Tibial nerve (tissue), 4 donors: ENCODE measurements at regions not wholly inside any gene's neighbourhood (a gene's known extent, or its start where the extent isn't known, plus 50 kb on each side); places are given as distances from the start of the nearest gene placed in this dataset.
"Not testable (repeated sequence)": the region's sequence is repeated elsewhere in the genome, so short reads cannot be mapped to it uniquely, and the experiment has no call there.

ENCODE experiments used
- DNase-seq, 2 donors: peaks; one replicate each; pipeline ENCODE4 v3.0.0-alpha.2; 2019; ENCODE audit warnings: low spot score in 2 of 2
- H3K27ac ChIP-seq, 4 donors: fragments of 200-600 bp; sonication (generic) in 3 of 4; one replicate each; pipeline ENCODE4 v1.5.1; 2017 to 2019; ENCODE audit warnings: mild to moderate bottlenecking in 1 of 4
- H3K27me3 ChIP-seq, 2 donors: fragments of 200-600 bp; sonication (generic) in 1 of 2; one replicate each; pipeline versions ENCODE4 v1.5.1 to v1.6.0; 2017 to 2019
- H3K36me3 ChIP-seq, 3 donors: fragments of 200-600 bp; sonication (generic); one replicate each; pipeline ENCODE4 v1.5.1; 2018 to 2019
- H3K4me1 ChIP-seq, 4 donors: fragments of 200-600 bp; sonication (generic) in 3 of 4; one replicate each; pipeline ENCODE4 v1.5.1; 2017 to 2019
- H3K4me3 ChIP-seq, 4 donors: fragments of 200-600 bp; sonication (generic) in 3 of 4; one replicate each; pipeline ENCODE4 v1.5.1; 2017 to 2019; ENCODE audit warnings: mild to moderate bottlenecking in 1 of 4, moderate library complexity in 1 of 4
- H3K9me3 ChIP-seq, 4 donors: fragments of 200-600 bp; sonication (generic) in 3 of 4; one replicate each; pipeline ENCODE4 v1.5.1; 2017 to 2019
- EP300 ChIP-seq, 2 donors: sonication (generic); formaldehyde crosslinking; IDR thresholded peaks; one replicate each; pipeline ENCODE4 v1.6.1; 2017; ENCODE audit warnings: antibody characterized with exemption in 2 of 2, mild to moderate bottlenecking in 1 of 2
- POLR2A ChIP-seq, 2 donors: fragments of 450-650 bp; IDR thresholded peaks; one replicate each; pipeline ENCODE4 v1.6.1; 2017; ENCODE audit warnings: antibody characterized with exemption in 2 of 2, mild to moderate bottlenecking in 2 of 2, moderate library complexity in 2 of 2
- WGBS, 2 donors: methylation state at CpG; one replicate each; pipeline ENCODE4 v1.1.5; 2018; 5-methylcytosine and 5-hydroxymethylcytosine counted together
- TF ChIP-seq, protein P1 (sequence below), 5 experiments: fragments of 200-600 bp in 3 of 5; fragments of 450-650 bp in 2 of 5; sonication (generic) in 3 of 5; IDR thresholded peaks; one replicate each; pipeline ENCODE4 v1.5.1; 2016 to 2019; ENCODE audit warnings: antibody characterized with exemption in 5 of 5, mild to moderate bottlenecking in 3 of 5, moderate library complexity in 2 of 5

DNA sequence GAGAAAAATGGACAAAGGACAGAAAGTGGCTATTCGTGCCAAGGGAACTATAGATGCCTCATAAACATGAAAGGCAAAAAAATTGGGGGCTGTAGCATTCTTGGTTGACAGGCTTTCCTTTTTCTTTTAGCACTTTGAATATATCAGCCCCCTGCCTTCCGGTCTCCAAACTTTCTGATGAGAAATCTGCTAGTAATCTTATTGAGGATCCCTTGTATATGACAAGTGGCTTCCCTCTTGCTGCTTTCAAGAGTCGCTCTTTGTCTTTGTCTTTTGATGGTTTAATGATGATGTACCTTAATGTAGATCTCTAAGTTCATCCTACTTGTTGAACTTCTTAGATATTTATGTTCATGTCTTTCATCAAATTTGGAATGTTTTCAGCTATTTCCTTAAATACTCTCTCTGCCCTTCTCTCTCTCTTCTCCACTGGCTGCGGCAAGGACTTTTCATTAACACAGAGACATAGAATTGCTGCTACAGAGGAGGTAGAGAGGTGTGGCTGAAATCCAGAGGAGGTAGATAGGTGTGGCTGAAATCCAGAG, 59.4 kb upstream of the EPHB3 start:
- H3K36me3 ChIP-seq, result no peaks in the 10 kb centered on the region
- WGBS, 2 donors, result 80 to 92% methylated on average over 4 of the region's 4 CpGs
- no peak overlapping the region for H3K27ac ChIP-seq
- peaks cover 0 to 27% of the 10 kb centered on the region in 2 donors for H3K27me3 ChIP-seq
- no peaks in the 10 kb centered on the region for H3K4me1 ChIP-seq
- no peak for DNase-seq
- H3K4me3 ChIP-seq, result no peak overlapping the region
- TF ChIP-seq EP300 (IDR thresholded peaks at IDR 0.05) (no peak), POLR2A (IDR thresholded peaks at IDR 0.05) (no peak)
- TF ChIP-seq, protein P1, sequence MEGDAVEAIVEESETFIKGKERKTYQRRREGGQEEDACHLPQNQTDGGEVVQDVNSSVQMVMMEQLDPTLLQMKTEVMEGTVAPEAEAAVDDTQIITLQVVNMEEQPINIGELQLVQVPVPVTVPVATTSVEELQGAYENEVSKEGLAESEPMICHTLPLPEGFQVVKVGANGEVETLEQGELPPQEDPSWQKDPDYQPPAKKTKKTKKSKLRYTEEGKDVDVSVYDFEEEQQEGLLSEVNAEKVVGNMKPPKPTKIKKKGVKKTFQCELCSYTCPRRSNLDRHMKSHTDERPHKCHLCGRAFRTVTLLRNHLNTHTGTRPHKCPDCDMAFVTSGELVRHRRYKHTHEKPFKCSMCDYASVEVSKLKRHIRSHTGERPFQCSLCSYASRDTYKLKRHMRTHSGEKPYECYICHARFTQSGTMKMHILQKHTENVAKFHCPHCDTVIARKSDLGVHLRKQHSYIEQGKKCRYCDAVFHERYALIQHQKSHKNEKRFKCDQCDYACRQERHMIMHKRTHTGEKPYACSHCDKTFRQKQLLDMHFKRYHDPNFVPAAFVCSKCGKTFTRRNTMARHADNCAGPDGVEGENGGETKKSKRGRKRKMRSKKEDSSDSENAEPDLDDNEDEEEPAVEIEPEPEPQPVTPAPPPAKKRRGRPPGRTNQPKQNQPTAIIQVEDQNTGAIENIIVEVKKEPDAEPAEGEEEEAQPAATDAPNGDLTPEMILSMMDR (IDR thresholded peaks at IDR 0.05), result no peak
- H3K9me3 ChIP-seq, result peaks cover 0 to 18% (median 3%) of the 10 kb centered on the region in 4 donors

DNA sequence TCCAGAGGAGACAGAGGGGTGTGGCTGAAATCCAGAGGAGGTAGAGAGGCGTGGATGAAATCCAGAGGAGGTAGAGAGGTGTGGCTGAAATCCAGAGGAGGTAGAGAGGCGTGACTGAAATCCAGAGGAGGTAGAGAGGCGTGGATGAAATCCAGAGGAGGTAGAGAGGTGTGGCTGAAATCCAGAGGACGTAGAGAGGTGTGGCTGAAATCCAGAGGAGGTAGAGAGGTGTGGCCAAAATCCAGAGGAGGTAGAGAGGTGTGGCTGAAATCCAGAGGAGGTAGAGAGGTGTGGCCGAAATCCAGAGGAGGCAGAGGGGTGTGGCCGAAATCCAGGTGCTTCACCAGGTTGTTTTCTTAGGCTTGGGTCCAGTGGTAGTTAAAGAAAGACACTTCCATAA, 58.7 kb upstream of the EPHB3 start:
- H3K27me3 ChIP-seq, result peaks cover 0 to 23% of the 10 kb centered on the region in 2 donors
- 56% methylated on average over 6 of the region's 6 CpGs for WGBS, 2 donors
- H3K9me3 ChIP-seq, result peaks cover 0 to 18% (median 3%) of the 10 kb centered on the region in 4 donors
- not testable (repeated sequence) for H3K4me1 ChIP-seq, DNase-seq, H3K4me3 ChIP-seq, H3K27ac ChIP-seq, H3K36me3 ChIP-seq

DNA sequence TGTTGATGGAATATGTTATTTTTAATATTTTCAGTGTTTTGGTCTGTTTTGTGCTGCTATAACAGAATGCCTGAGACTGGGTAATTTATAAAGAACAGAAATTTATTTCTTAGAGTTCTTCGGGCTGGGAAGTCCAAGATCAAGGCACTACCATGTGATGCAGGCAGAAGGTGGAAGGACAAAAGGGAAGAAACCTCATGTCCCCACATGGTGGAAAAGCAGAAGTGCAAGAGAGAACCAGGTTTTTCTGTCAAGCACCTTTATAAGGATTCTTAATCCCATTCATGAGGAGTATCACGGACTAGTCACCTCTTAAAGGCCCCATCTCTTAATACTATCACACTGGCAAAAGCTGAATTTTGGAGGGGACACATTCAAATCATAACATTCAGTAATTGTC, 57.9 kb upstream of the EPHB3 start:
- no peak for TF ChIP-seq EP300 (IDR thresholded peaks at IDR 0.05)
- TF ChIP-seq POLR2A (IDR thresholded peaks at IDR 0.05), result no peak
- TF ChIP-seq, protein P1 (IDR thresholded peaks at IDR 0.05), result no peak
- no peak overlapping the region for H3K4me3 ChIP-seq
- peaks cover 0 to 18% of the 10 kb centered on the region in 2 donors for H3K27me3 ChIP-seq
- H3K9me3 ChIP-seq, result peaks cover 0 to 18% (median 3%) of the 10 kb centered on the region in 4 donors
- 48 to 50% methylated on average over 2 of the region's 2 CpGs for WGBS, 2 donors
- no peak overlapping the region for H3K27ac ChIP-seq
- no peaks in the 10 kb centered on the region for H3K4me1 ChIP-seq
- no peak for DNase-seq
- no peaks in the 10 kb centered on the region for H3K36me3 ChIP-seq

DNA sequence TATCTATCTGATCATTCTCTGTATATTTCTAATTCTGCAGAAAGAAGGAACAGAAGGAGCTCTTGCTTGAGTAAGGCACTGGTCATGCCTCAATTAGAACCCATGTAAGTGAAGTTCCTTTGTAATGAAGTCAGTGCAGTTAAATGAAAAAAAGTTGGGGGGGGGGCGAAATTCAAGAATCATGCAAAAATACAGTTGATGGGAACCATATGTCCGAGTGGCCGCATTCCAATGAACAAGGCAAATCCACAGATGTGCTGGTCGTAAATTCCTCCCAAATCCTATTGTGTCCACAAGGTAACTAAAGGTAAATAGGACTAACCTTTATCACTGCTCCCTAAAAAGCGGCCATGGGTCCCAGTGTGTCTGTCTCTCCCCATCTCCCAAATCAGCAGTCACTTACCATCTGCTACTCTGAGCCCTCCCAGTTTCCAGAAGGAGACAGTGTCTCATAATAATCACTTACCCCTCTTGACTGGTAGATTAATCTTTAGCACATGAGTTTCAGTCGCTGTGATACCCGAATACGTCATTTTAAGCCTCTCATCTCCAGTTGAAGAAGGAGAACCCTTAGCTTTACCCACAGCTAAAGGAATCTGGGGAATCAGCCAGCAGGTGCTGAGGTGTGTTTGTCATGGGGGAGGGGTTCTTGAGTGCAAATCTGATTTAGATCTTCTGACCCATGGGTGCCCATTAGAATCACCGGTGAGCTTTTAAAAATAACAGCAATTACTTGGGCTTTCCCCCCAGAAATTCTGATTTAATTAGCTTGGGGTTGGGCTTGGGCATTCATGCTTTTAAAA, 56.3 kb upstream of the EPHB3 start:
- no peak overlapping the region for H3K4me3 ChIP-seq
- 39 to 53% methylated on average over 9 of the region's 9 CpGs for WGBS, 2 donors
- peaks cover 0 to 18% (median 3%) of the 10 kb centered on the region in 4 donors for H3K9me3 ChIP-seq
- H3K27me3 ChIP-seq, result peaks cover 0 to 24% of the 10 kb centered on the region in 2 donors
- no peak for DNase-seq
- no peaks in the 10 kb centered on the region for H3K36me3 ChIP-seq
- no peak overlapping the region for H3K27ac ChIP-seq
- no peak for TF ChIP-seq POLR2A (IDR thresholded peaks at IDR 0.05)
- TF ChIP-seq EP300 (IDR thresholded peaks at IDR 0.05), result no peak
- TF ChIP-seq, protein P1 (IDR thresholded peaks at IDR 0.05), result no peak
- H3K4me1 ChIP-seq, result no peaks in the 10 kb centered on the region

DNA sequence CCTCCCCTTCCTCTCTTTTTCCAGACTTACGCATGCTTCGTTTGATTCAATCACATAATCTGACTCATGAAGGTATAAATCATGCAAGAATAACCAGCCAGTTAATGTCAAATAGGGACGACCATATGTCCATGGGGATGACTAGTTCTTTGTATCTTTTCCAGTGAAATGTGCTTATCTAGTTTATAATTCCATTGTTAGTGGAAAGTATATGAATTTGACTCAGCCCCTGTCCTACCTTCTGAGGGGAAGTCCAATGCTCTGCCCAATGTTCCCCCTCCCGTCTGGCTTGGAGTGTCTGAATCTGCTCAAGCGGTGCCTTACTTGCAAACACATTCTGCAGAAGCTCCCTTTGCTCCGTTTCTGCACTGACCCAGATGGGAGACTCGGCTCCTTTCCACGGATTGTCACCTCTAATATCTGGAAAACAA, 55.0 kb upstream of the EPHB3 start:
- DNase-seq, result no peak
- Histone ChIP-seq H3K4me3 (no peak overlapping the region), H3K36me3 (no peaks in the 10 kb centered on the region), H3K4me1 (no peaks in the 10 kb centered on the region), H3K27me3 (peaks cover 0 to 37% of the 10 kb centered on the region in 2 donors), H3K27ac (no peak overlapping the region), H3K9me3 (peaks cover 0 to 17% (median 3%) of the 10 kb centered on the region in 4 donors)
- WGBS, 2 donors, result 50 to 51% methylated on average over 8 of the region's 8 CpGs
- TF ChIP-seq, protein P1 (IDR thresholded peaks at IDR 0.05), result no peak
- no peak for TF ChIP-seq EP300 (IDR thresholded peaks at IDR 0.05)
- TF ChIP-seq POLR2A (IDR thresholded peaks at IDR 0.05), result no peak
